PC-9 (cell line): ENCODE measurements at regions not wholly inside any gene's neighbourhood (a gene's known extent, or its start where the extent isn't known, plus 50 kb on each side); places are given as distances from the start of the nearest gene placed in this dataset.

Experiments
- BruUV-seq: library from RNA; stranded (reverse); fragments of 400-500 nt; replicated peaks from 2 replicates; lab custom pipeline; 2021; lab: Mats Ljungman, UMichigan
- CTCF ChIA-PET: fragments of 300-600 bp; sonication (Branson Sonifier 250); formaldehyde crosslinking; loops from one replicate; lab custom pipeline; 2022; ENCODE audit warnings: antibody characterized with exemption; lab: Charles Lee
- POLR2A ChIA-PET: fragments of 300-600 bp; sonication (Branson Sonifier 250); formaldehyde crosslinking; loops from one replicate; lab custom pipeline; 2022; ENCODE audit warnings: antibody characterized with exemption; ENCODE audit not compliant: unreplicated experiment; lab: Charles Lee
- DNase-seq, 2 experiments: peaks; one replicate each; pipeline versions ENCODE4 v3.0.0 to v3.0.0-alpha.2; 2015 to 2022; ENCODE audit warnings: mixed read lengths in 1 of 2
- H2AFZ ChIP-seq: fragments of 200-600 bp; sonication (generic); 2 replicates; pipeline ENCODE4 v1.8.1; 2017; ENCODE audit warnings: antibody characterized with exemption
- H3F3A ChIP-seq: fragments of 200-600 bp; sonication (generic); 2 replicates; pipeline ENCODE4 v1.8.1; 2017; ENCODE audit warnings: antibody characterized with exemption, mild to moderate bottlenecking, low read depth; ENCODE audit not compliant: insufficient read depth
- H3K27ac ChIP-seq: fragments of 200-600 bp; sonication (generic); 2 replicates; pipeline ENCODE4 v1.6.1; 2016; ENCODE audit warnings: mixed run types
- H3K27me3 ChIP-seq: fragments of 200-600 bp; sonication (generic); 2 replicates; pipeline ENCODE4 v1.6.1; 2016; ENCODE audit warnings: low read depth, mixed run types; ENCODE audit not compliant: insufficient read depth
- H3K36me3 ChIP-seq: fragments of 200-600 bp; sonication (generic); 2 replicates; pipeline ENCODE4 v1.6.1; 2016; ENCODE audit warnings: low read depth, mixed run types
- H3K4me1 ChIP-seq: fragments of 200-600 bp; sonication (generic); replicated peaks from 2 replicates; pipeline ENCODE4 v1.6.1; 2016; ENCODE audit warnings: mixed run types; ENCODE audit not compliant: insufficient read depth
- H3K4me2 ChIP-seq: fragments of 200-600 bp; sonication (generic); 2 replicates; pipeline ENCODE4 v1.6.1; 2017; ENCODE audit warnings: mixed run types
- H3K4me3 ChIP-seq: fragments of 200-600 bp; sonication (generic); 2 replicates; pipeline ENCODE4 v1.6.1; 2016; ENCODE audit warnings: mixed run types
- H3K79me2 ChIP-seq: fragments of 200-600 bp; sonication (generic); 2 replicates; pipeline ENCODE4 v1.6.1; 2017; ENCODE audit warnings: low read depth, mixed run types
- H3K9me2 ChIP-seq: fragments of 200-600 bp; sonication (generic); 2 replicates; pipeline ENCODE4 v1.8.1; 2017; ENCODE audit warnings: mild to moderate bottlenecking; ENCODE audit not compliant: insufficient read depth
- H3K9me3 ChIP-seq: fragments of 200-600 bp; sonication (generic); 2 replicates; pipeline ENCODE4 v1.8.1; 2016; ENCODE audit warnings: low read depth; ENCODE audit not compliant: insufficient read depth
- H4K20me1 ChIP-seq: fragments of 200-600 bp; sonication (generic); 2 replicates; pipeline ENCODE4 v1.8.1; 2017; ENCODE audit not compliant: insufficient read depth
- CTCF ChIP-seq: fragments of 200-600 bp; sonication (generic); conservative IDR thresholded peaks from 2 replicates; pipeline ENCODE4 v1.6.1; 2017; ENCODE audit warnings: mixed run types, antibody characterized with exemption, mild to moderate bottlenecking, moderate library complexity
- EZH2 ChIP-seq: fragments of 200-600 bp; sonication (generic); IDR thresholded peaks from 2 replicates; pipeline ENCODE4 v1.8.0; 2017; ENCODE audit warnings: antibody characterized with exemption, low read depth
- intact Hi-C: fragments of 100-400 bp; cut with micrococcal nuclease; formaldehyde crosslinking; loops from one replicate; pipeline ENCODE4 v1.10.0; 2022; ENCODE audit not compliant: unreplicated experiment

GRCh38 chr11:130773244-130773820, 142.9 kb downstream of the SNX19 start:
- CTCF ChIA-PET = no interaction called here
- Histone ChIP-seq H3K4me2 (no peak overlapping the region), H3K9me2 (no peaks in the 10 kb centered on the region), H3K27ac (no peak overlapping the region), H3K9me3 (no peaks in the 10 kb centered on the region), H3K79me2 (no peaks in the 10 kb centered on the region), H3K4me3 (no peak overlapping the region), H3F3A (peaks cover 4% of the 10 kb centered on the region; the same call in 1 of the 2 replicates), H4K20me1 (no peaks in the 10 kb centered on the region), H3K4me1 (peaks cover 31% of the 10 kb centered on the region), H2AFZ (no peak overlapping the region), H3K36me3 (no peaks in the 10 kb centered on the region), H3K27me3 (no peaks in the 10 kb centered on the region)
- intact Hi-C loops = loop anchor here (2.0 kb wide), 1 partner anchor 339 kb away; no protein-coding TSS in a partner anchor
- no TSS peak for BruUV-seq
- POLR2A ChIA-PET = no interaction called here
- TF ChIP-seq EZH2 (no peak), CTCF (no peak)
- no peak for DNase-seq

GRCh38 chr11:130774703-130775102, 141.6 kb downstream of the SNX19 start:
- Histone ChIP-seq H2AFZ (no peak overlapping the region), H3K27ac (0 out of 2 replicates have a peak overlapping the region, but pooled peaks have one; percentile 34), H3K4me2 (no peak overlapping the region), H4K20me1 (no peaks in the 10 kb centered on the region), H3F3A (peaks cover 4% of the 10 kb centered on the region; the same call in 1 of the 2 replicates), H3K9me3 (no peaks in the 10 kb centered on the region), H3K4me3 (no peak overlapping the region), H3K4me1 (peaks cover 31% of the 10 kb centered on the region), H3K9me2 (no peaks in the 10 kb centered on the region), H3K79me2 (no peaks in the 10 kb centered on the region), H3K27me3 (no peaks in the 10 kb centered on the region), H3K36me3 (no peaks in the 10 kb centered on the region)
- ChIA-PET CTCF (no interaction called here), POLR2A (no interaction called here)
- DNase-seq = no peak
- TF ChIP-seq EZH2 (no peak), CTCF (no peak)
- intact Hi-C loops = loop anchor here (2.0 to 5.0 kb wide), 2 partner anchors 138 to 247 kb away; no protein-coding TSS in a partner anchor
- TSS peak; percentile 96 for BruUV-seq

- TF ChIP-seq EZH2 (no peak), CTCF (no peak)
- intact Hi-C loops = loop anchor here (2.0 to 5.0 kb wide), 2 partner anchors 139 to 248 kb away; no protein-coding TSS in a partner anchor
- no peaks in the 10 kb centered on the region for H3K9me2 ChIP-seq
- H3K4me3 ChIP-seq = no peak overlapping the region
- no peaks in the 10 kb centered on the region for H3K9me3 ChIP-seq
- H3K79me2 ChIP-seq = no peaks in the 10 kb centered on the region
- H3K36me3 ChIP-seq = no peaks in the 10 kb centered on the region
- peaks cover 4% of the 10 kb centered on the region; the same call in 1 of the 2 replicates for H3F3A ChIP-seq
- CTCF ChIA-PET = no interaction called here
- no peaks in the 10 kb centered on the region for H4K20me1 ChIP-seq
- peak; percentile 49 to 69 for DNase-seq
- no peaks in the 10 kb centered on the region for H3K27me3 ChIP-seq
- H3K27ac ChIP-seq = peak overlapping the region; percentile 34; the same call in 1 of the 2 replicates
- no peak overlapping the region; the same call in 1 of the 2 replicates for H2AFZ ChIP-seq
- H3K4me2 ChIP-seq = peak overlapping the region; percentile 23; the same call in 1 of the 2 replicates
- POLR2A ChIA-PET = interaction anchor here (0.7 kb wide), 1 partner anchor 327 kb away, joined by 5 read pairs; no protein-coding TSS in a partner anchor
- BruUV-seq = TSS peak; percentile 74
- H3K4me1 ChIP-seq = peaks cover 31% of the 10 kb centered on the region
Observed at GRCh38 chr11:130775306-130776060, 140.8 kb downstream of the SNX19 start.
